Transverse colon (tissue), 4 donors: ENCODE measurements at regions not wholly inside any gene's neighbourhood (a gene's known extent, or its start where the extent isn't known, plus 50 kb on each side); places are given as distances from the start of the nearest gene placed in this dataset.

Experiments used
- DNase-seq: peaks from one replicate; pipeline ENCODE4 v3.0.0-alpha.2; 2019
- H3K27ac ChIP-seq, 4 donors: fragments of 200-600 bp; sonication (generic); 2 replicates each; pipeline ENCODE4 v1.5.1; 2016 to 2018; ENCODE audit warnings: inconsistent platforms in 4 of 4
- H3K27me3 ChIP-seq: fragments of 200-600 bp; sonication (generic); 2 replicates; pipeline ENCODE4 v1.5.1; 2017; ENCODE audit warnings: inconsistent platforms
- H3K36me3 ChIP-seq, 4 donors: fragments of 200-600 bp; sonication (generic); 2 replicates each; pipeline ENCODE4 v1.5.1; 2017 to 2019; ENCODE audit warnings: inconsistent platforms in 4 of 4
- H3K4me1 ChIP-seq, 4 donors: fragments of 200-600 bp; sonication (generic); 2 replicates each; pipeline ENCODE4 v1.5.1; 2017 to 2020; ENCODE audit warnings: inconsistent platforms in 4 of 4
- H3K4me3 ChIP-seq, 4 donors: fragments of 200-600 bp; sonication (generic); 1 replicate in 1 of 4; 2 replicates in 3 of 4; pipeline versions ENCODE4 v1.5.1 to v1.6.1; 2017 to 2019; ENCODE audit warnings: inconsistent platforms in 4 of 4
- H3K9me3 ChIP-seq, 2 donors: fragments of 200-600 bp; sonication (generic); 2 replicates each; pipeline ENCODE4 v1.5.1; 2017 to 2019; ENCODE audit warnings: inconsistent platforms in 2 of 2
- EP300 ChIP-seq: sonication (generic); formaldehyde crosslinking; IDR thresholded peaks from one replicate; pipeline ENCODE4 v1.6.1; 2017; ENCODE audit warnings: antibody characterized with exemption, low read depth
- POLR2A ChIP-seq: fragments of 450-650 bp; IDR thresholded peaks from one replicate; pipeline ENCODE4 v1.6.1; 2016; ENCODE audit warnings: antibody characterized with exemption, mild to moderate bottlenecking, moderate library complexity
- POLR2AphosphoS5 ChIP-seq, 3 donors: sonication (generic); formaldehyde crosslinking; IDR thresholded peaks; one replicate each; pipeline ENCODE4 v1.6.1; 2016; ENCODE audit warnings: antibody characterized with exemption in 3 of 3
- WGBS, 2 donors: methylation state at CpG; one replicate each; pipeline ENCODE4 v1.1.5; 2018; ENCODE audit warnings: low coverage in 1 of 2; 5-methylcytosine and 5-hydroxymethylcytosine counted together
- in situ Hi-C, 4 donors: fragments of 200-750 bp; cut with MboI; loops; one replicate each; pipeline versions ENCODE4 v1.15.0 to v1.15.1; 2017; ENCODE audit warnings: low sequenced_read_pairs in 3 of 4, low pct_ligation_motif_present in 1 of 4, low pct_unique_long_range_greater_than_20kb in 1 of 4
- intact Hi-C: fragments of 100-400 bp; cut with DNase I; formaldehyde crosslinking; loops from one replicate; pipeline ENCODE4 v1.15.1; 2023; ENCODE audit warnings: low total_unique reads
- TF ChIP-seq, protein P1 (sequence below), 5 experiments: fragments of 200-600 bp in 3 of 5; fragments of 450-650 bp in 2 of 5; sonication (generic) in 3 of 5; IDR thresholded peaks; 1 replicate in 2 of 5; 2 replicates in 3 of 5; pipeline ENCODE4 v1.5.1; 2016 to 2017; ENCODE audit warnings: antibody characterized with exemption in 5 of 5, inconsistent platforms in 3 of 5, mild to moderate bottlenecking in 2 of 5, moderate library complexity in 1 of 5

- Histone ChIP-seq H3K27me3 (no peaks in the 10 kb centered on the region), H3K4me3 (no peak overlapping the region), H3K9me3 (no peaks in the 10 kb centered on the region), H3K4me1 (peaks cover 0 to 5% (median 3%) of the 10 kb centered on the region in 4 donors), H3K27ac (no peak overlapping the region), H3K36me3 (no peaks in the 10 kb centered on the region)
- intact Hi-C loops: no loop called here
- 42 to 76% methylated on average over 2 to 14 of the region's 18 CpGs for WGBS, 2 donors
- in situ Hi-C loops: no loop called here
- no peak for DNase-seq
- no peak for TF ChIP-seq POLR2A
- TF ChIP-seq, protein P1, sequence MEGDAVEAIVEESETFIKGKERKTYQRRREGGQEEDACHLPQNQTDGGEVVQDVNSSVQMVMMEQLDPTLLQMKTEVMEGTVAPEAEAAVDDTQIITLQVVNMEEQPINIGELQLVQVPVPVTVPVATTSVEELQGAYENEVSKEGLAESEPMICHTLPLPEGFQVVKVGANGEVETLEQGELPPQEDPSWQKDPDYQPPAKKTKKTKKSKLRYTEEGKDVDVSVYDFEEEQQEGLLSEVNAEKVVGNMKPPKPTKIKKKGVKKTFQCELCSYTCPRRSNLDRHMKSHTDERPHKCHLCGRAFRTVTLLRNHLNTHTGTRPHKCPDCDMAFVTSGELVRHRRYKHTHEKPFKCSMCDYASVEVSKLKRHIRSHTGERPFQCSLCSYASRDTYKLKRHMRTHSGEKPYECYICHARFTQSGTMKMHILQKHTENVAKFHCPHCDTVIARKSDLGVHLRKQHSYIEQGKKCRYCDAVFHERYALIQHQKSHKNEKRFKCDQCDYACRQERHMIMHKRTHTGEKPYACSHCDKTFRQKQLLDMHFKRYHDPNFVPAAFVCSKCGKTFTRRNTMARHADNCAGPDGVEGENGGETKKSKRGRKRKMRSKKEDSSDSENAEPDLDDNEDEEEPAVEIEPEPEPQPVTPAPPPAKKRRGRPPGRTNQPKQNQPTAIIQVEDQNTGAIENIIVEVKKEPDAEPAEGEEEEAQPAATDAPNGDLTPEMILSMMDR (IDR thresholded peaks at IDR 0.05): no peak
- no peak for TF ChIP-seq POLR2AphosphoS5 (IDR thresholded peaks at IDR 0.05)
- TF ChIP-seq EP300: no peak
Observed at GRCh38 chr17:79423811-79424465, 186.9 kb downstream of the RBFOX3 start.

DNA sequence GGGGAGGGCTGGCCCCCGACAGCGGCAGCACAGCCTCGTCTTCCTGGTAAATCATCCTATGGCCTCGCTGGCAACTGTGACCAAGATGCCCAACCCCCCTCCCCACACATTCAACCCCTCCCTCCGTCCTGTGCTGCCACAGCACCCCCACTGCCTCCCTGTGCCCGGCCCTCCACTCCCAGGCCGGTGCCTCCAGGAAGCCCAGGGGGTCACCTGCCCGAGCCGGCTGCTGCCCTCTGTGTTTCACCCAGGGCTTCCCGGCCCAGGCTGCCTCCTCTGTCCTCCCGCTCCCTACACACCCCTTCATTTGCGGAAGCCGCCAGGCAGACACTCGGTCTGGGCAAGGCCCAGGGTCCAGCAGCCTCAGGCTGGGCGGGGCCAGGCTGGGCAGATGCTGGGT is 188.6 kb downstream of the RBFOX3 start:
- TF ChIP-seq, protein P1 (IDR thresholded peaks at IDR 0.05): no peak
- no peak for TF ChIP-seq POLR2AphosphoS5 (IDR thresholded peaks at IDR 0.05)
- TF ChIP-seq EP300: no peak
- no peak for TF ChIP-seq POLR2A
- in situ Hi-C loops (no loop called here), intact Hi-C loops (no loop called here)
- H3K4me1 ChIP-seq: peaks cover 0 to 5% (median 3%) of the 10 kb centered on the region in 4 donors
- H3K36me3 ChIP-seq: no peaks in the 10 kb centered on the region
- H3K4me3 ChIP-seq: no peak overlapping the region
- H3K27me3 ChIP-seq: no peaks in the 10 kb centered on the region
- DNase-seq: no peak
- 77% methylated on average over 13 of the region's 15 CpGs; no CpG with 5 or more reads in 1 of the 2 donors for WGBS, 2 donors
- no peaks in the 10 kb centered on the region for H3K9me3 ChIP-seq
- no peak overlapping the region for H3K27ac ChIP-seq

- Histone ChIP-seq H3K9me3 (no peaks in the 10 kb centered on the region), H3K27me3 (peaks cover 5% of the 10 kb centered on the region), H3K36me3 (no peaks in the 10 kb centered on the region), H3K4me3 (no peak overlapping the region), H3K27ac (no peak overlapping the region), H3K4me1 (peaks cover 0 to 5% (median 3%) of the 10 kb centered on the region in 4 donors)
- no peak for TF ChIP-seq POLR2AphosphoS5 (IDR thresholded peaks at IDR 0.05)
- no peak for TF ChIP-seq POLR2A
- TF ChIP-seq EP300: no peak
- TF ChIP-seq, protein P1 (IDR thresholded peaks at IDR 0.05): no peak
- 49% methylated on average over 19 of the region's 19 CpGs; no CpG with 5 or more reads in 1 of the 2 donors for WGBS, 2 donors
- intact Hi-C loops: no loop called here
- DNase-seq: no peak
- in situ Hi-C loops: no loop called here
Observed at GRCh38 chr17:79420318-79421243, 190.3 kb downstream of the RBFOX3 start.

DNA sequence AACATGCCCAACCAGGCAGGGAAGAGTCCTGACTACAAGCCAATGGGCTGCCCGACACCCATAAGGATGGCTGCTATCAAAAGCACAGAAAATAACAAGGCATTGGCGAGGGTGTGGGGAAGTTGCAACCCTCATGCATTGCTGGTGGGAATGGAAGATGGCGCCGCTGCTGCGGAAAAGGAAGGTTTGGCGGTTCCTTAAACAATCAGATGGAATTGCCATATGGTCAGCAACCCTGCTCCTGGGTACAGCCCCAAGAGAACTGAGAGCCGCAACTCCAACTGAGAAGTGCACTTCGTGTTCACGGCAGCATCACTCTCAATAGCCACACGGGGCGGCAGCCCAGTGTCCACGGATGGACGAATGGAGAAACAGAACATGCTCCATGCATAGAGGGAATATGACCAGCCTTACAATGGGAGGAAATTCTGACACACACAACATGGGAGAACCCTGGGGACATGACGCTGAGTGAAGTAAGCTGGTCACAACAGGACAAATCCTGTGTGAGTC is 193.3 kb downstream of the RBFOX3 start:
- Histone ChIP-seq H3K4me1 (peaks cover 0 to 12% (median 5%) of the 10 kb centered on the region in 4 donors), H3K36me3 (no peaks in the 10 kb centered on the region), H3K4me3 (no peak overlapping the region), H3K27me3 (peaks cover 9% of the 10 kb centered on the region), H3K9me3 (no peaks in the 10 kb centered on the region), H3K27ac (no peak overlapping the region)
- no peak for TF ChIP-seq POLR2AphosphoS5 (IDR thresholded peaks at IDR 0.05)
- TF ChIP-seq, protein P1 (IDR thresholded peaks at IDR 0.05): no peak
- no peak for TF ChIP-seq POLR2A
- TF ChIP-seq EP300: no peak
- DNase-seq: no peak
- in situ Hi-C loops (no loop called here), intact Hi-C loops (loop anchor here (10.0 kb wide), 1 partner anchor 187 kb away; no protein-coding TSS in a partner anchor)
- 70 to 79% methylated on average over 1 to 14 of the region's 14 CpGs for WGBS, 2 donors
